ENCODE measurements at regions not wholly inside any gene's neighbourhood (a gene's known extent, or its start where the extent isn't known, plus 50 kb on each side); places are given as distances from the start of the nearest gene placed in this dataset.

GRCh38 chr3:107992976-107993684 is 97.7 kb downstream of the CD47 start:
- no peak for DNase-seq (ENCODE audit: low read depth)

- no peak for DNase-seq (ENCODE audit: low read depth)
Measured at GRCh38 chr3:107990926-107991325, 99.9 kb downstream of the CD47 start.

- DNase-seq (ENCODE audit: low read depth): no peak
Measured at GRCh38 chr3:107990433-107990832, 100.4 kb downstream of the CD47 start.

GRCh38 chr3:107989661-107990060 is 101.2 kb downstream of the CD47 start:
- no peak for DNase-seq (ENCODE audit: low read depth)

GRCh38 chr3:107988460-107989175 is 102.2 kb downstream of the CD47 start:
- no peak for DNase-seq (ENCODE audit: low read depth)

- peak; percentile 96 for DNase-seq (ENCODE audit: low read depth)
Measured at GRCh38 chr3:107987036-107987939, 103.5 kb downstream of the CD47 start.

GRCh38 chr3:107986505-107986904 is 104.3 kb downstream of the CD47 start:
- no peak for DNase-seq (ENCODE audit: low read depth)

GRCh38 chr3:107985496-107985895 is 105.3 kb downstream of the CD47 start:
- no peak for DNase-seq (ENCODE audit: low read depth)

- DNase-seq (ENCODE audit: low read depth): no peak
Measured at GRCh38 chr3:107983247-107983646, 107.6 kb downstream of the CD47 start.

GRCh38 chr3:107982165-107982564 is 108.7 kb downstream of the CD47 start:
- no peak for DNase-seq (ENCODE audit: low read depth)

- DNase-seq (ENCODE audit: low read depth): no peak
Measured at GRCh38 chr3:107981471-107982111, 109.2 kb downstream of the CD47 start.

- no peak for DNase-seq (ENCODE audit: low read depth)
Measured at GRCh38 chr3:107979538-107979937, 111.3 kb downstream of the CD47 start.

GRCh38 chr3:107978131-107979055 is 112.4 kb downstream of the CD47 start:
- no peak for DNase-seq (ENCODE audit: low read depth)

- no peak for DNase-seq (ENCODE audit: low read depth)
Measured at GRCh38 chr3:107977221-107978130, 113.4 kb downstream of the CD47 start.

GRCh38 chr3:107976202-107976800 is 114.5 kb downstream of the CD47 start:
- no peak for DNase-seq (ENCODE audit: low read depth)

GRCh38 chr3:107975529-107976201 is 115.2 kb downstream of the CD47 start:
- DNase-seq (ENCODE audit: low read depth): no peak

- no peak for DNase-seq (ENCODE audit: low read depth)
Measured at GRCh38 chr3:107973961-107974360, 116.9 kb downstream of the CD47 start.

- peak; percentile 78 for DNase-seq (ENCODE audit: low read depth)
Measured at GRCh38 chr3:107973152-107973551, 117.7 kb downstream of the CD47 start.

All from HS-5 (cell line).